ENCODE measurements at regions not wholly inside any gene's neighbourhood (a gene's known extent, or its start where the extent isn't known, plus 50 kb on each side); places are given as distances from the start of the nearest gene placed in this dataset.
"Not testable (repeated sequence)": the region's sequence is repeated elsewhere in the genome, so short reads cannot be mapped to it uniquely, and the experiment has no call there.

DNA sequence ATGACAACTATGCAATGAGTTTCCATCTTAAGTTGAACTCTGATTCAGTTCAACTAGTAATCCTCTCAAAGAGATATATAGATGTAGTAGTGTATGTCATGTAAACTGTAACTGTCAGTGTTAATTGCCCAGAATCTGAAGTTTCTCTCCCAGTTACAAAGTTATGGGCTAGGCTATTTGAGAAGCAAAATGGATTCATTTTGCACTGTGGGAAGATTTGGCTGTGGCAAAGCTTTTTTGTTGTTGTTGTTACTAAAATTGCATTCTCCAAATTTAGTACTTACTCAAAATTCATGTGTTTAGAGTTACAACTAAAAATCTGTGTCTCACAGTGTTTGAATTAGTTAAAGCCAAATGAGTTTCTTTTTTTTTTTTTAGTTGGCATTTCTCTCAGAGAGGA, 219.0 kb downstream of the KCNJ2 start:
- Histone ChIP-seq H2AFZ (ENCODE audit: low read depth, low read length) (no peak overlapping the region), H3K9me3 (replicated peaks; ENCODE audit: control insufficient read depth, insufficient read depth, low read length) (no peaks in the 10 kb centered on the region), H3K4me2 (ENCODE audit: insufficient read depth, low read length) (no peak overlapping the region), H3K36me3 (ENCODE audit: control insufficient read depth in 2 of 2, extremely low read depth in 1 of 2, insufficient read depth in 2 of 2, low read length in 2 of 2) (no peaks in the 10 kb centered on the region), H3K4me3 (replicated peaks in 1 of 3; ENCODE audit: insufficient read depth in 1 of 3, low read depth in 1 of 3, low read length in 3 of 3) (no peak overlapping the region), H3K79me2 (ENCODE audit: control insufficient read depth, insufficient read depth, low read length) (no peaks in the 10 kb centered on the region), H4K20me1 (replicated peaks; ENCODE audit: control insufficient read depth, extremely low read depth, insufficient read depth, low read length) (no peaks in the 10 kb centered on the region), H3K9me1 (replicated peaks; ENCODE audit: control insufficient read depth, extremely low read depth, insufficient read depth, low read length) (no peaks in the 10 kb centered on the region), H3K27me3 (ENCODE audit: control insufficient read depth in 2 of 2, insufficient read depth in 2 of 2, low read length in 2 of 2) (no peaks in the 10 kb centered on the region), H3K4me1 (ENCODE audit: control insufficient read depth, extremely low read depth, insufficient read depth, low read length) (no peaks in the 10 kb centered on the region), H3K27ac (ENCODE audit: insufficient read depth, low read depth, low read length) (no peak overlapping the region), H3K9ac (replicated peaks; ENCODE audit: extremely low read depth, insufficient read depth, low read length) (no peak overlapping the region)
- no peak for DNase-seq (ENCODE audit: low read depth, low spot score)
- no peak for TF ChIP-seq EZH2 (IDR thresholded peaks at IDR 0.05; ENCODE audit: borderline replicate concordance, low read depth, low read length, severe bottlenecking)
- TF ChIP-seq GATA2 (IDR thresholded peaks at IDR 0.05; ENCODE audit: insufficient read depth, insufficient read length, low read depth, low read length) = no peak
- no peak for TF ChIP-seq POLR2A (IDR thresholded peaks at IDR 0.05; ENCODE audit: low read depth, low read length)
- dilution Hi-C loops (cut with MboI; ENCODE audit: extremely low pct_ligation_motif_present, low sequenced_read_pairs) (no loop called here), intact Hi-C loops (cut with micrococcal nuclease) (no loop called here)
- FAIRE-seq = no peak
- ChIA-PET POLR2A (no interaction called here), CTCF (no interaction called here)
- no TSS peak for BruUV-seq (replicated peaks)

DNA sequence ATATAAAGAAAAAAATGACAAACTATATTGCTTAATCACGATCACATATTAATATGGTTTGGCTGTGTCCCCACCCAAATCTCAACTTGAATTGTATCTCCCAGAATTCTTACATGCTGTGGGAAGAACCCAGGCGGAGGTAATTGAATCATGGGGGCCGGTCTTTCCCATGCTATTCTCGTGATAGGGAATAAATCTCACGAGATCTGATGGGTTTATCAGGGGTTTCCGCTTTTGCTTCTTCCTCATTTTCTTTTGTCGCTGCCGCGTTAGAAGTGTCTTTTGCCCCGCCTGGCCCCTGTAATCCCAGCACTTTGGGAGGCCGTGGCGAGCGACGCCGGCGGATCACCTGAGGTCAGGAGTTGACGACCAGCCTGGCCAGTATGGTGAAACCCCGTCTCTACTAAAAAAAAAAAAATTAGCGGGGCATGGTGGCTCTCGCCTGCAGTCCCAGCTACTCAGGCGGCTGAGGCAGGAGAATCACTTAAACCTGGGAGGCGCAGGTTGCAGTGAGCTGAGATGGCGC, 220.0 kb downstream of the KCNJ2 start:
- H3K9me1 ChIP-seq (replicated peaks; ENCODE audit: control insufficient read depth, extremely low read depth, insufficient read depth, low read length); BruUV-seq (replicated peaks); H3K4me3 ChIP-seq (replicated peaks in 1 of 3; ENCODE audit: insufficient read depth in 1 of 3, low read depth in 1 of 3, low read length in 3 of 3); H3K9ac ChIP-seq (replicated peaks; ENCODE audit: extremely low read depth, insufficient read depth, low read length); H3K4me2 ChIP-seq (ENCODE audit: insufficient read depth, low read length); H2AFZ ChIP-seq (ENCODE audit: low read depth, low read length); FAIRE-seq; H3K9me3 ChIP-seq (replicated peaks; ENCODE audit: control insufficient read depth, insufficient read depth, low read length); H3K27ac ChIP-seq (ENCODE audit: insufficient read depth, low read depth, low read length); H4K20me1 ChIP-seq (replicated peaks; ENCODE audit: control insufficient read depth, extremely low read depth, insufficient read depth, low read length); DNase-seq (ENCODE audit: low read depth, low spot score); dilution Hi-C loops (cut with MboI; ENCODE audit: extremely low pct_ligation_motif_present, low sequenced_read_pairs); H3K27me3 ChIP-seq (ENCODE audit: control insufficient read depth in 2 of 2, insufficient read depth in 2 of 2, low read length in 2 of 2); intact Hi-C loops (cut with micrococcal nuclease); POLR2A ChIA-PET; H3K79me2 ChIP-seq (ENCODE audit: control insufficient read depth, insufficient read depth, low read length); H3K4me1 ChIP-seq (ENCODE audit: control insufficient read depth, extremely low read depth, insufficient read depth, low read length); H3K36me3 ChIP-seq (ENCODE audit: control insufficient read depth in 2 of 2, extremely low read depth in 1 of 2, insufficient read depth in 2 of 2, low read length in 2 of 2): not testable (repeated sequence)
- CTCF ChIA-PET = interaction anchor here (1.3 kb wide), 1 partner anchor 132 kb away, joined by 3 read pairs; no protein-coding TSS in a partner anchor

Data from endothelial cell of umbilical vein (primary cell).